ENCODE measurements at regions not wholly inside any gene's neighbourhood (a gene's known extent, or its start where the extent isn't known, plus 50 kb on each side); places are given as distances from the start of the nearest gene placed in this dataset.

GRCh38 chr13:71359641-71360040 is 507.4 kb downstream of the DACH1 start:
- TF ChIP-seq POLR2A (IDR thresholded peaks at IDR 0.05): no peak
- no peak for TF ChIP-seq CTCF (IDR thresholded peaks at IDR 0.05)
